GM23338 (cell line): ENCODE measurements at regions not wholly inside any gene's neighbourhood (a gene's known extent, or its start where the extent isn't known, plus 50 kb on each side); places are given as distances from the start of the nearest gene placed in this dataset.

ENCODE experiments used
- CREB1 ChIP-seq: fragments of 250-450 bp; sonication (Bioruptor Pico); IDR thresholded peaks from 2 replicates; pipeline ENCODE4 v1.5.0; 2020; ENCODE audit warnings: low read depth, mild to moderate bottlenecking, moderate library complexity
- EZH2 ChIP-seq: fragments of 200-600 bp; sonication (generic); IDR thresholded peaks from one replicate; pipeline ENCODE4 v1.8.0; 2017; ENCODE audit warnings: antibody characterized with exemption, mild to moderate bottlenecking, low read depth; ENCODE audit not compliant: unreplicated experiment
- EZH2phosphoT487 ChIP-seq: fragments of 200-600 bp; sonication (generic); IDR thresholded peaks from one replicate; pipeline ENCODE4 v1.8.1; 2018; ENCODE audit warnings: antibody characterized with exemption; ENCODE audit not compliant: unreplicated experiment
- JUNB ChIP-seq: IDR thresholded peaks from one replicate; pipeline ENCODE4 v1.6.1; 2016; ENCODE audit warnings: antibody characterized with exemption; ENCODE audit not compliant: unreplicated experiment
- NANOG ChIP-seq: IDR thresholded peaks from 2 replicates; pipeline ENCODE4 v1.6.1; 2016; ENCODE audit warnings: antibody characterized with exemption, borderline replicate concordance
- POLR2AphosphoS5 ChIP-seq: IDR thresholded peaks from 2 replicates; pipeline ENCODE4 v1.6.1; 2016; ENCODE audit warnings: antibody characterized with exemption, low read depth
- TF ChIP-seq, protein P1 (sequence below), 2 experiments: fragments of 200-600 bp in 1 of 2; sonication (generic) in 1 of 2; conservative IDR thresholded peaks; 2 replicates each; pipeline versions ENCODE4 v1.5.1 to v1.6.1; 2016 to 2017; ENCODE audit warnings: antibody characterized with exemption in 2 of 2, low read depth in 2 of 2, mild to moderate bottlenecking in 2 of 2, moderate library complexity in 1 of 2
- TF ChIP-seq, protein P2 (sequence below): IDR thresholded peaks from one replicate; pipeline ENCODE4 v1.6.1; 2018; ENCODE audit warnings: antibody characterized with exemption; ENCODE audit not compliant: unreplicated experiment

DNA sequence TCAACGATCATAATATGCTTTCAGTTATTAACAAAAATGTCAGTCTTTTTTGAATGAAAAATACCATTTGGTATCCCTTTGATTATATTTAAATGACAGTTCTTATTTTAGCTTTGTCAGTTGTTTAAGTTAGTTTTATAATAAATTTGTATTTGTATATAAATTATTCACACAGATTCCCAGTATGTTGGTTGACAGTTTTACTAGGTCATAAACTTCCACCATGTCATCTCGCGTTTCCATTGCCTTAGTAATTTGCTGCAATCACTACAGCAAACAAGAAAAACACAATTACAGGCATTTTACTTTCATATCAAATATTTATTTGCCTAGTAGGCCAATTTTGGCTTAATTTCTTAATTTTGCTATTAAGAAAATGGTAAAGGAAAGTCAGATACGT, 109.6 kb upstream of the ANK2 start:
- TF ChIP-seq EZH2phosphoT487 = no peak
- no peak for TF ChIP-seq EZH2
- TF ChIP-seq, protein P1, sequence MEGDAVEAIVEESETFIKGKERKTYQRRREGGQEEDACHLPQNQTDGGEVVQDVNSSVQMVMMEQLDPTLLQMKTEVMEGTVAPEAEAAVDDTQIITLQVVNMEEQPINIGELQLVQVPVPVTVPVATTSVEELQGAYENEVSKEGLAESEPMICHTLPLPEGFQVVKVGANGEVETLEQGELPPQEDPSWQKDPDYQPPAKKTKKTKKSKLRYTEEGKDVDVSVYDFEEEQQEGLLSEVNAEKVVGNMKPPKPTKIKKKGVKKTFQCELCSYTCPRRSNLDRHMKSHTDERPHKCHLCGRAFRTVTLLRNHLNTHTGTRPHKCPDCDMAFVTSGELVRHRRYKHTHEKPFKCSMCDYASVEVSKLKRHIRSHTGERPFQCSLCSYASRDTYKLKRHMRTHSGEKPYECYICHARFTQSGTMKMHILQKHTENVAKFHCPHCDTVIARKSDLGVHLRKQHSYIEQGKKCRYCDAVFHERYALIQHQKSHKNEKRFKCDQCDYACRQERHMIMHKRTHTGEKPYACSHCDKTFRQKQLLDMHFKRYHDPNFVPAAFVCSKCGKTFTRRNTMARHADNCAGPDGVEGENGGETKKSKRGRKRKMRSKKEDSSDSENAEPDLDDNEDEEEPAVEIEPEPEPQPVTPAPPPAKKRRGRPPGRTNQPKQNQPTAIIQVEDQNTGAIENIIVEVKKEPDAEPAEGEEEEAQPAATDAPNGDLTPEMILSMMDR (conservative IDR thresholded peaks at IDR 0.05; ENCODE audit: low read depth in 2 of 2) = no peak
- TF ChIP-seq, protein P2, sequence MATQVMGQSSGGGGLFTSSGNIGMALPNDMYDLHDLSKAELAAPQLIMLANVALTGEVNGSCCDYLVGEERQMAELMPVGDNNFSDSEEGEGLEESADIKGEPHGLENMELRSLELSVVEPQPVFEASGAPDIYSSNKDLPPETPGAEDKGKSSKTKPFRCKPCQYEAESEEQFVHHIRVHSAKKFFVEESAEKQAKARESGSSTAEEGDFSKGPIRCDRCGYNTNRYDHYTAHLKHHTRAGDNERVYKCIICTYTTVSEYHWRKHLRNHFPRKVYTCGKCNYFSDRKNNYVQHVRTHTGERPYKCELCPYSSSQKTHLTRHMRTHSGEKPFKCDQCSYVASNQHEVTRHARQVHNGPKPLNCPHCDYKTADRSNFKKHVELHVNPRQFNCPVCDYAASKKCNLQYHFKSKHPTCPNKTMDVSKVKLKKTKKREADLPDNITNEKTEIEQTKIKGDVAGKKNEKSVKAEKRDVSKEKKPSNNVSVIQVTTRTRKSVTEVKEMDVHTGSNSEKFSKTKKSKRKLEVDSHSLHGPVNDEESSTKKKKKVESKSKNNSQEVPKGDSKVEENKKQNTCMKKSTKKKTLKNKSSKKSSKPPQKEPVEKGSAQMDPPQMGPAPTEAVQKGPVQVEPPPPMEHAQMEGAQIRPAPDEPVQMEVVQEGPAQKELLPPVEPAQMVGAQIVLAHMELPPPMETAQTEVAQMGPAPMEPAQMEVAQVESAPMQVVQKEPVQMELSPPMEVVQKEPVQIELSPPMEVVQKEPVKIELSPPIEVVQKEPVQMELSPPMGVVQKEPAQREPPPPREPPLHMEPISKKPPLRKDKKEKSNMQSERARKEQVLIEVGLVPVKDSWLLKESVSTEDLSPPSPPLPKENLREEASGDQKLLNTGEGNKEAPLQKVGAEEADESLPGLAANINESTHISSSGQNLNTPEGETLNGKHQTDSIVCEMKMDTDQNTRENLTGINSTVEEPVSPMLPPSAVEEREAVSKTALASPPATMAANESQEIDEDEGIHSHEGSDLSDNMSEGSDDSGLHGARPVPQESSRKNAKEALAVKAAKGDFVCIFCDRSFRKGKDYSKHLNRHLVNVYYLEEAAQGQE = no peak
- TF ChIP-seq POLR2AphosphoS5 = no peak
- TF ChIP-seq NANOG = no peak
- TF ChIP-seq JUNB = no peak
- TF ChIP-seq CREB1 (CRISPR knock-in tag) = no peak
